Osteoblast (primary cell): ENCODE measurements at regions not wholly inside any gene's neighbourhood (a gene's known extent, or its start where the extent isn't known, plus 50 kb on each side); places are given as distances from the start of the nearest gene placed in this dataset.
A peak's percentile ranks its signal among the peaks of the same experiment; 100 is the strongest.

Source experiments
- DNase-seq: peaks from one replicate; pipeline ENCODE4 v3.0.0; 2011; ENCODE audit warnings: low spot score, mixed read lengths; ENCODE audit not compliant: insufficient read length; ENCODE audit errors: missing footprints
- H2AFZ ChIP-seq: 2 replicates; pipeline ENCODE4 v1.6.0; 2011; ENCODE audit warnings: mild to moderate bottlenecking, low read length
- H3K27ac ChIP-seq: 2 replicates; pipeline ENCODE4 v1.5.1; 2011; ENCODE audit warnings: mild to moderate bottlenecking, low read depth, low read length, moderate library complexity
- H3K27me3 ChIP-seq: 2 replicates; pipeline ENCODE4 v1.6.0; 2012; ENCODE audit warnings: mild to moderate bottlenecking, control low read depth, inconsistent platforms, low read length, moderate library complexity; ENCODE audit not compliant: insufficient read depth
- H3K36me3 ChIP-seq: 2 replicates; pipeline ENCODE4 v1.5.1; 2011; ENCODE audit warnings: mild to moderate bottlenecking, low read length, control low read depth, moderate library complexity; ENCODE audit not compliant: insufficient read depth
- H3K4me1 ChIP-seq: 2 replicates; pipeline ENCODE4 v1.5.1; 2011; ENCODE audit warnings: mild to moderate bottlenecking, low read length, control low read depth, moderate library complexity; ENCODE audit not compliant: insufficient read depth
- H3K4me2 ChIP-seq: 2 replicates; pipeline ENCODE4 v1.6.0; 2011; ENCODE audit warnings: mild to moderate bottlenecking, low read length; ENCODE audit not compliant: insufficient read depth
- H3K4me3 ChIP-seq: fragments of 200-600 bp; sonication (generic); 3 replicates; pipeline ENCODE4 v1.5.1; 2012; ENCODE audit warnings: mild to moderate bottlenecking, low read length, inconsistent platforms; ENCODE audit not compliant: insufficient read depth
- H3K79me2 ChIP-seq: 2 replicates; pipeline ENCODE4 v1.6.0; 2012; ENCODE audit warnings: mild to moderate bottlenecking, low read length, control low read depth, inconsistent platforms; ENCODE audit not compliant: insufficient read depth
- H3K9me3 ChIP-seq: 2 replicates; pipeline ENCODE4 v1.5.1; 2011; ENCODE audit warnings: low read depth, low read length, control low read depth
- H4K20me1 ChIP-seq: 2 replicates; pipeline ENCODE4 v1.6.0; 2012; ENCODE audit warnings: mild to moderate bottlenecking, low read length, control low read depth; ENCODE audit not compliant: insufficient read depth
- TF ChIP-seq, protein P1 (sequence below): IDR thresholded peaks from 2 replicates; pipeline ENCODE4 v1.5.1; 2011; ENCODE audit warnings: mild to moderate bottlenecking, low read depth, low read length, moderate library complexity; ENCODE audit errors: extremely low read depth

DNA sequence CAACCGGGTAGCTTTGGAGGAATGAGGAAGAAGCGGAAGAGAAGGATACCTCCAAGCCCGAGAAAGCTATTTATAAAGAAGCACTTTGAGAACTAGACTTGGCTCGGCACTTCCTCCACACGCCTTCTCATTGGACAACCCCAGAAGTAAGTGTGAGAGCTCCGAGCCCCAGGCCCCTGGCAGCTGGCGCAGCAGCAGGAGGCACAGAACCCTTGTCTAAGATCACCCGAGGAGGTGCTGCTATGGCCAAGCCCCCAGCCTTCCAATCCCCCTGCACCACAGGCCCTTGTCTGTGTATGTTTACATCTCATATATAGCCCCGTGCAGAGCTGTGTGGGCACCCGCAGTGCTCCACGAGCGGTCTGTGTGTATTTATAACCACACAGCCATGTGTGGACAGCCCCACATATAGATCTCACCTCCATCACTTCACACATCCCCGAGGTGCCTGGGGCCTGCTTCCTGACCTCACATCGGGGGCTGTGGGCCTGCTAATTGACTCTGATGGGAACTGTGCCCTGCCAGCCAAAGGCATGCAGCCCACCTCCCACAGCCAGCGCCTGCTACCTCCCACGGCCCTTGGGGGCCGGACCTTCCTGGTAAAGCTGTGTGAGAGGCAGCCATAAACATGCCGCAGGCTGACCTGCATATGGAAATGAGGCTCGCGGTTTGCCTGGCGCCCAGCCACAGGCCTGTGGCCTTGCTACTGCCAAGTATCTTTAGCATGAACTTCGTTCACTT lies 96.1 kb downstream of the C17orf67 start:
- Histone ChIP-seq H2AFZ (no peak overlapping the region), H3K27ac (no peak overlapping the region), H3K4me1 (peaks cover 16% of the 10 kb centered on the region), H3K4me2 (no peak overlapping the region), H3K9me3 (no peaks in the 10 kb centered on the region), H4K20me1 (no peaks in the 10 kb centered on the region), H3K27me3 (peaks cover 8% of the 10 kb centered on the region), H3K4me3 (no peak overlapping the region), H3K36me3 (no peaks in the 10 kb centered on the region), H3K79me2 (no peaks in the 10 kb centered on the region)
- peak; percentile 72 for DNase-seq
- TF ChIP-seq, protein P1, sequence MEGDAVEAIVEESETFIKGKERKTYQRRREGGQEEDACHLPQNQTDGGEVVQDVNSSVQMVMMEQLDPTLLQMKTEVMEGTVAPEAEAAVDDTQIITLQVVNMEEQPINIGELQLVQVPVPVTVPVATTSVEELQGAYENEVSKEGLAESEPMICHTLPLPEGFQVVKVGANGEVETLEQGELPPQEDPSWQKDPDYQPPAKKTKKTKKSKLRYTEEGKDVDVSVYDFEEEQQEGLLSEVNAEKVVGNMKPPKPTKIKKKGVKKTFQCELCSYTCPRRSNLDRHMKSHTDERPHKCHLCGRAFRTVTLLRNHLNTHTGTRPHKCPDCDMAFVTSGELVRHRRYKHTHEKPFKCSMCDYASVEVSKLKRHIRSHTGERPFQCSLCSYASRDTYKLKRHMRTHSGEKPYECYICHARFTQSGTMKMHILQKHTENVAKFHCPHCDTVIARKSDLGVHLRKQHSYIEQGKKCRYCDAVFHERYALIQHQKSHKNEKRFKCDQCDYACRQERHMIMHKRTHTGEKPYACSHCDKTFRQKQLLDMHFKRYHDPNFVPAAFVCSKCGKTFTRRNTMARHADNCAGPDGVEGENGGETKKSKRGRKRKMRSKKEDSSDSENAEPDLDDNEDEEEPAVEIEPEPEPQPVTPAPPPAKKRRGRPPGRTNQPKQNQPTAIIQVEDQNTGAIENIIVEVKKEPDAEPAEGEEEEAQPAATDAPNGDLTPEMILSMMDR = no peak

DNA sequence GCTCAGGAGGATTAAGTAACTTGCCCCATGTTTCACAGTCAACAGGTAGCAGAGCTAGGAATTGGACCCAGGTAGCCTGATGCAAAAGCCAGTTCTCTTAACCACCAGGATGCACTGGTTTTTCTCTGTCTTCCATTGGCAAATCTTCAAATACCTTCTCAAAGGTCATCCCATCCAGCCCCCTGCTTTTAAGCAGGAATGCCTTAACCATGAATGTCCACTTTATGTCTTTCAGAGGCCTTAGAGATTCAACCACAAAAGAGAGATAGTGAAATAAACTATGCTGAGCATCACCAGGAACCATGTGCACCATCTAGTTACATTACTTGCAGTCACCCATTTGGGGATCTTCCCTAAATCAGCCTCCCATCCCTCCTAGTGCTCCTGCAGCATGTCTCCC lies 94.3 kb downstream of the C17orf67 start:
- no peak overlapping the region for H2AFZ ChIP-seq
- no peaks in the 10 kb centered on the region for H3K9me3 ChIP-seq
- no peaks in the 10 kb centered on the region for H3K36me3 ChIP-seq
- H3K4me2 ChIP-seq = no peak overlapping the region
- H3K27me3 ChIP-seq = peaks cover 11% of the 10 kb centered on the region
- no peaks in the 10 kb centered on the region for H4K20me1 ChIP-seq
- no peak for DNase-seq
- no peaks in the 10 kb centered on the region for H3K79me2 ChIP-seq
- no peak overlapping the region for H3K4me3 ChIP-seq
- TF ChIP-seq, protein P1 = no peak
- peaks cover 16% of the 10 kb centered on the region for H3K4me1 ChIP-seq
- H3K27ac ChIP-seq = no peak overlapping the region

DNA sequence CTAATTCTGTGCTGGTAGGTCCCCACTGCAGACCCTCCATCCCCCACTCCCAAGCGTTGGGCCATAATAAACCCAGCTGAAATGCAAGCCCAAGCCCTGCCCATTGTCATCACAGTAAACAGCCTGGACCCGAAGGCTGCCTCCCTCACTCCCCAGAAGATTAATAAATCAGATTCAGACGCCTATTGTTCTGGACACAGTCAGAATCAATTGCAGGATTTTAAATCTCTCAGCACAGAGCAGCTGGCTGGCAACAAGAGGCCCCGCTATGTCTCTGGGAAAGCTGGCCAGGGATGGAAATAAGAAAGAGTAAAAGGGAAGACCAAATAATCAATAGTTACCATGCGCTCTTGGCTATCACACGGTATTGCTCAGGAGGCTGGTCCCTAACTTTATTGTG lies 93.9 kb downstream of the C17orf67 start:
- H3K4me1 ChIP-seq = peaks cover 16% of the 10 kb centered on the region
- no peak overlapping the region for H3K4me2 ChIP-seq
- no peak overlapping the region for H3K4me3 ChIP-seq
- H2AFZ ChIP-seq = no peak overlapping the region
- no peaks in the 10 kb centered on the region for H3K9me3 ChIP-seq
- H3K27ac ChIP-seq = no peak overlapping the region
- TF ChIP-seq, protein P1 = no peak
- no peak for DNase-seq
- peaks cover 11% of the 10 kb centered on the region for H3K27me3 ChIP-seq
- H3K36me3 ChIP-seq = no peaks in the 10 kb centered on the region
- no peaks in the 10 kb centered on the region for H4K20me1 ChIP-seq
- no peaks in the 10 kb centered on the region for H3K79me2 ChIP-seq

DNA sequence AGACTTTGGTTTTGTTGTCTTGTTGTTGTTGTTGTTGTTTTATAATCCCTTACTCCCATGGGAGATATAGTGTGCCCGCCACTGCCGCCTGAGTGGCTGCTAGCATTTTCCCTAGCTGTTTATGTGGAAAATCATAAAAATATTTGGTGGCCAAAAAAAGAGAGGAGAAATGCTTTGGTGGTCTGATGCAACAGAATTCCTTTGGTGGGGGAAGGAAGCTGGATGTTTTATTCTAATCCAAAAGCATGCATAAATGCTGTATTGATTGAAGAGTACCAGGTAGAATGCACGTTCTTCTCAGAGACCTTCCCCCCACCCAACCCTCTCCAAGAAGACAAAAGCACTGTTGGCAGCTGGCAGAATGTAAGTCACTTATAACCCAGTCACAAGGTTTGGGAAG lies 93.2 kb downstream of the C17orf67 start:
- Histone ChIP-seq H3K4me1 (peaks cover 16% of the 10 kb centered on the region), H3K79me2 (no peaks in the 10 kb centered on the region), H3K27me3 (peaks cover 11% of the 10 kb centered on the region), H3K4me2 (no peak overlapping the region), H3K4me3 (no peak overlapping the region), H3K36me3 (no peaks in the 10 kb centered on the region), H2AFZ (no peak overlapping the region), H3K27ac (no peak overlapping the region), H3K9me3 (no peaks in the 10 kb centered on the region), H4K20me1 (no peaks in the 10 kb centered on the region)
- TF ChIP-seq, protein P1 = no peak
- no peak for DNase-seq
